Inferior parietal cortex (tissue), 1 donor: ENCODE measurements at regions not wholly inside any gene's neighbourhood (a gene's known extent, or its start where the extent isn't known, plus 50 kb on each side); places are given as distances from the start of the nearest gene placed in this dataset.
A peak's percentile ranks its signal among the peaks of the same experiment; 100 is the strongest.

Experiments
- DNase-seq: peaks from one replicate; pipeline ENCODE4 v3.0.0-alpha.2; 2016; ENCODE audit errors: extremely low spot score

DNA sequence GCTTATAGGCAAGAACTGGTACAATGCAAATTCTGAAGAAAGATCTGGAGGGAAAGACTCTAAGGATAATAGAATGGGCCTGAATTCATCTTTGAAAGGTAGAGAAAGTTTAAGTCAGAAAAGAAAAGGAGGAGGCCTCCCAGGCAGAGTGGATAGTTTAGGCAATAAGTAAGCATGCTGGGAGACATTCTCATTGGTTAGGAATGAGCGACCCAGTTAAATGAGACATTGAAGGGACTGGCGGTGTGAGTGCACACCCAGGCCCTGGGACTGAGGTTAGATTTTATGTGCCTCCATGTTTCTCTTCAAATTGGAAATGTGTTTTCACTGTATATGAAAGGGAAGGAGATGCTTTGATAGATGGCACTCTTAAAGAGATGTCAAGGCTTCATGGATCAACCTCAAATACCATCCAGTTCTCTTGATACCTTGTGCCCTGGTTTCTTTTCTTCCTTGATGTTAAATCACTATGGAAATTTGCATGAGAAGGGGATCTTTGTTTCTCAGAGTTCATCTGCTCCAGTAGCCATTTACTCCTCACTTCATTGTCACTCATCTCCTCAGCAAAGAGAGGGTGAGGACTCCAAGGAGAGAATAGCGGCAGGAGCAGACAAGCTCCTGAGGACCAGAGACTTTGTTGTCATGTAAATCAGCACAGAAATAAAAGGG, 584.2 kb upstream of the INTU start:
- no peak for DNase-seq

DNA sequence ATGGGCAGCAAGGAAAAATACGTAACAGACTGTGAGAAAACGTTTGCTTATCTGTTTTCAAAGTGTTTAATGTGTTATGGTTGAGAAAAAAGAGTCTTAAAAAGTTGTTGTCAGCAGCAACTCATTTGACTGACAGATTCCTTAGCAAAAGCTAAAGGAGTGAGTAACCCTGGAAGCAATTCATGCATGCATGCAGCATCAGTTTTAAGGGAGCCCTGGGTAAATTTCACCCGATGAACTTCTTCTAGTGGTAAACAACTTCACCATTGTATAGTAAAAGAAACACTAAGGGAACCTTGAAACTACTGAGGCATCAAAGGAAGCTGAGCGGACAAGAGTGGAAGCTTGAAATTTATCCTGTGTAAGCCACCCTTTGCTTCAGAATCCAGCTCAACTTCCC, 583.2 kb upstream of the INTU start:
- DNase-seq: no peak

DNA sequence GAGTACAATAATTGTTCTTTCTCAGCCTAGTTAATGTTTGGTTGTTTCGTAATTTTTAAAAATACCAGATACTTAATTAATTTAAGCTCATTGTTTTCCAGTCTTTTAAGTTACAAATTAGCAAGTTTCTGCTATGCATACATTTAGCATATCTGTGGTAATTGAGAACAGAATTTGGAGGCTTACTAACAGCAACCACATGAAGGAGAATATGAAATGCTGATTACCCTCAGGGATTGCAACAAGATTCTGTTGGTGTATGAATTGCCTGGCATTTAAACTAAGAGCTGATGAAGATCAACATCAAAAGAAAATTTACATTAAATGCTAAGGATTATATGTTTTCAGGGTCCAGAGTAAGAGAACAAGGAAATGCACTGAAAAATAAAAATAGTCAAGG, 580.0 kb upstream of the INTU start:
- DNase-seq: no peak

DNA sequence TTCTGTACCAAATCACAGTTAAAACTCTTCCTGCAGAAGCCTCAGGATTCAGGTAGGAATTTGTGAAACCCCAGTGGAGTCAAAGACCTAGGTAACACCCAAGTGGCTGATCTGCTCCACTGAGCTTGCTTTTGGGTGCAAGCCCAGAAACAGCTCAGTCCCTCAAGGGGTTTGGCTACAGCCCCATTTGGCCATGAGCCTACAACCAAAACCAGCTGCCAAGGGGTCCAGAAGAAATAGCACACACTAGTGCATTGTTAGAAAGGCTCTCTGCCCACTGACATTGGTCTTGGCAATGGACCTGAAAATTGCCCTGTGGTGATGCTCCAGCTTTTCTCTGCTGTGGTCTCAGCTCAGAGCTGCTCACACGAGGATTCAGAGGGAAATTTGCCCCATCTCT, 577.4 kb upstream of the INTU start:
- peak; percentile 9 for DNase-seq

DNA sequence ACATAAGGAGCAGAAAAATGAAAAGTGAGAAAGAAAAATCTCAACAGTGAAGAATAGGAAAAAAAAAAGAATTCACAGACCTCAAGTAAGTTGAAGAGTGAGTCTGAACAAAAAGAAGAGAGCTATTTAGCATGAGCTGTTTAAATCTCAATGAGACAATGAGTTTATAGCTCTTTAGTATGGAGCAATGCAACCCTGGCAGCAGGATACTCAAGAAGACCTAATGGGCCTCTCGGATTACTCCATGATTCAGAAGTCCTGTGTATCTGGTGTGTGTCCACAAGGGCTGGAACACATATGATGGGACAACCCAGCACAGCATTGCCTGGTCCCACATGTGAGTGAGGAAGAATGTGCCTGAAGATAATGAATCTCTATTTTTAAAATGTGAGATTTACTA, 563.1 kb upstream of the INTU start:
- DNase-seq: no peak

DNA sequence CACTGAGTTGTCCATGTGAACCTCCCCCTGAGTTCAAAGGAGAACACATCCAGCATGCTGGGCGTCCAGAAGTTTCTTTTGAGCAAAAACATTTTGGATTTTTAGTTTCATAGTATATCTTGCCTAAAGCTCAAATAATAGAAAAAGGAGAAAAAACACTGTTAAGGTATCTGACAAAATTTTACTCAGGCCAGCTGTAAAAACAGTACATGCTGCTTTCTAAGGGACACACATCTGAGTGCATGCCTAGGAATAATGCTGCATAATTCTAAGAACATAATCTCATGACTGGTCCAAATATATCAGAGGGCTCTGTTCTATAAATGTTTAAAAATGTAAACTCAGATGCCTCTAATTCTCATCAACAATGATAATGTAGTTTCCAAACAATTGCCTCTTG, 561.3 kb upstream of the INTU start:
- no peak for DNase-seq

DNA sequence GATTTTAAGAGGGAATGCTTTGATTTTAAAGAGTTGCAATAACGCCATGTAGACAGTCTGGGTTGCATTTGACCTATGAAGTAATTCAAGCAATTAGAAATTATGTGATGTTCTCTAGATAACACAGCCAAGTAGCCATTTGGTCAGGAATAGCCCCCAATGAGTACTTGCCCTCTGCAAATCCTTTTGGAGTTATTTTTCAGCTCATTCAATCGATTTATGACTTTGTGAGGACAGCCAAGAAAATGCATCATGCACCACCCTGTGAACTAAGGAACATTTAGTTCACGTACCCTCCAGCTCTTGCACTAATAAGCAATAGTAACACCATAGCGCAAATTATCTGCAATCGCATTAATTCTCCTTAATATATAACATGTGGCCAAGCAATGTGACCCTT, 552.6 kb upstream of the INTU start:
- DNase-seq: no peak

DNA sequence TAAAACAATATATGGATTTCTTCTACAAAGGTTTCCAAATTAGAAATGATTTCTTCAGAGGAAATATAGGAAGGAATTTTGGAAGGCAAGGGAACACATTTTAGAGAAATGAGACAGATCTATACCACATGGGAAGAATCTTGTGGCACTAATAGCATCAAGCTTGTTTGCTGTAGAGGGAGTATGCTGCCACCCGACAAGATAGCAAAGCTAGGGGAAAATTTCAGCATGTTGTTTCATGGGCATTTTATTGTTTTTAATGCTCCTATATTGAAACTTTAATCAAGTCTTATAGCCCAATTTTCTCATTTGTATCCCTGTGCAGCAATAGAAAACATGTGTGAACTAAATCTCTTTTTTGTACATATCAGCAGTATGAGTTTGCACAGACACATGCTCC, 551.7 kb upstream of the INTU start:
- no peak for DNase-seq

DNA sequence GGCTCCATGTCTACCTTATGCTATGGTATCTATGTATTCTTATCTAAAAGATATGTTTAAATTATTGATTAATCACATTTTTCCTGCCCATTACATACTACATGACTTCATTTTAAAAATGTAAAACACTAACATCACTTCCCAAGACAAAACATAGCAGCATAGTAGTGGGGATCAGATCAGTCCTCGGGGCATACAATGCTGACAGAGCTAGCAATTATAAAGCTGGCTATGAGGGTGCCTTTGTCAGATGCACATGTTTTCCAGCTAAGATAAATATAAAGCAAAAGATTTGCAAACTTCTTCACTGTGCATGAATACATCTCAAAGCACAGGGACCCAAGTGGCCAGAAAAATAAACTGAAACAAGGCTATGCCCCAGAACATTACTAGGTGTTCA, 549.8 kb upstream of the INTU start:
- no peak for DNase-seq

DNA sequence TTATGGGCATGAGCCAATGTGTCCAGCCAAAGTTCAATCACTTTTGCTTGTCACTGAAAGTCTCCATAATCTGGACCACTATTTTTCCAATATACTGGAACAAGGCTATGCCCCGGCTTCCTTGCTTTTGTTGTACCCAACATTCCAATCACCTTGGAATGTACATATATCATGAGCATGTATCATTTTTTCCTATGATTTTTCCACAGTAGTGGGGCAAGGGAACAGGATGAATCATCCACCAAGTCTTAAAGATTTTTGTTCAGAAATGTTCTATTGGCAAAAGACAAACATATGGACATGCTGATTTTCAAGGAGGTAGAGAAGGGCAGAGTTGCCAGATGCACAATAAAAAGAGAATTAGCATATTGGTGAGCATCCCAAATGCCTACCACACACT, 548.1 kb upstream of the INTU start:
- no peak for DNase-seq

DNA sequence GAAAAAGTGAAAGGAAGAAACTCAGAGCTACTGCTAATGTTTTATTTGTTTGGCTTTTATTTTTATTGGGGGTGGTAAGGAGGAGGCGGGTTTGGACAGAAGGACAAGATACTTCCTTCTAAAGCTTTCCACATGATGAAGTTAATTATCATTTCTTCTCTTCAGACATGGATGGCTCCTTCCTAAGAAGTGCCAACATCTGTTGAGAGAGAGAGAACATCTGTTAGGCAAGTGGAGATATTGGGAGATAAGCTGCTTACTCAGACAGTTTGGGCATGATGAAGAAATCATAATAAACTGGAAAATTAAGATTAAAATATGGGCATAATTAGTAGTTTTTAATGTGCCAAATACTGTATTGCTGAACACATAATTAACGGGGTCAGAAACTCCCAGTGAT, 535.7 kb upstream of the INTU start:
- no peak for DNase-seq

DNA sequence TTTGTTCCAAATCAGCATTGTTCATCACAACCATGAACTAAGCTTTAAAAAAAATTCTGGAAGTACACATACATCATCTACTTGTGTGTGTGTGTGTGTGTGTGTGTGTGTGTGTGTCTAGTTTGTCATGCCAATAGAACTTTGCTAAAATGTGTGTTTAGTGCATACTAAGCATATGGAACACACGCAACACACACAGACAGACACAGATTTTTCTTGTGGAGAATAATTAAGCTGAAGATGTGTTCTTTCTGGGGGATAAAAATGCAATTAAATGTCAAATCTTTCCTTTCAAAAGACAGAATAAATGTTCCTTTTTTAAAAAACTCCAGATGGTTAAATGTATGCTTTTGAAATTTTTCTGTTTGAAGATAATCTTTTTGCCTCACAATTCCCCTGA, 530.4 kb upstream of the INTU start:
- no peak for DNase-seq

DNA sequence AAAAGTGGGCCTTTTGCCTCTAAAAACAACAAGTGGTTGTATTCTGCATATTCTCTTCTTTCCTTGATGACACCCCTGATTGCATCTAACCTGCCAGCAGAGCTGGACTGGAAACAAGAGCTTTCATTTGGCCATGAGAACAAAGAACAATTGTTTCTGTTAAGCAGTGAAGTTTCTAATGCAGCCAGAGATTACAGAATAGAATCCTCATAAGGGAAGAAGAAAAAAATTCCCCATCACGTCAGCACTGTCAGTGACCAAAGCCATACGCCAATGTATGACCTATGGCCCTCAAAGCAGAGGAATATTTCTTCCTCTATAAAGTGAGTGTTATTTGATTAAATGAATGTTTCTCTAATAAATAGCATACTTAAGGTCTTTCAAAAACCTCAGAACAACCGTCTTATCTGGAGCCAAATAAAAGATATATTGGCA, 529.1 kb upstream of the INTU start:
- no peak for DNase-seq

DNA sequence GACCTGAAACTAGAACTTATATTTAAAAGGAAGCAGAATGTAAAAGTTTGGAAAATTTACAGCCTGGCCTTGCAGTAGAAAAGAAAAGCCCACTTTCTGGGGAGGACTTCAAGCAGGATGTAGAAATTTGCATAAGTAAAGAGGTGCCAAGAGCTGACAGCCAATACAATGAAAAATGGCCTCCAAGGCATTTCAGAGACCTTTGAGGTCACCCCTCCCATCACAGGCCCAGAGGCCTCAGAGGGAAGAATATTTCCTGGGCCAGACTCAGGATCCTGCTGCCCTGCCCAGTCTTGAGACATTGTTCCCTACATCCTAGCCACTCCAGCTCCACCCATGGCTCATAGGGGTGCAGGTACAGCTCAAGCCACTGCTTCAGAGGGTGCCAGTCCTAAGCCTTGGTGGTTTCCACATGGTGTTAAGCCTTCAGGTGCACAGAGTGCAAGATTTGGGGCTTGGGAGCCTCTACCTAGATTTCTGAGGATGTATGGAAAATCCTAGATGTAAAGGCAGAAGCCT, 518.9 kb upstream of the INTU start:
- no peak for DNase-seq

DNA sequence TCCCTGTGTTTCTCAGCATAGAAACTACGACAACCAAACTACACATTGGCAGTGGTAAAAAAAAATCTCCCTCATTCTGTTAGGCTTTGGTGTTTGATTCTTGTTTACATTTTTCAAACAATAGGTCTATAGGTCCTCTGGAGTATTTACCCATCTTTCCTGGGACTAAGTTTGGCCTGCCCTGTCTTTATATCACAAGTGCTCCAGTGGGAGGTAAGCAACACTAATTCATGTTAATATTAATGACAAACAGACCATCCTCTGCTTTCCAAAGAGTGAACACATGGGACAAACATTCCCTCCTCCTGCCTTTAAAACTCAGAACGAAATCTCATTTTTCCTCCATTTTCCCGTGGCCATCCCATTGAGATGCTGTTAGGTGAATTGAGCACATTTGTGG, 514.1 kb upstream of the INTU start:
- DNase-seq: no peak

DNA sequence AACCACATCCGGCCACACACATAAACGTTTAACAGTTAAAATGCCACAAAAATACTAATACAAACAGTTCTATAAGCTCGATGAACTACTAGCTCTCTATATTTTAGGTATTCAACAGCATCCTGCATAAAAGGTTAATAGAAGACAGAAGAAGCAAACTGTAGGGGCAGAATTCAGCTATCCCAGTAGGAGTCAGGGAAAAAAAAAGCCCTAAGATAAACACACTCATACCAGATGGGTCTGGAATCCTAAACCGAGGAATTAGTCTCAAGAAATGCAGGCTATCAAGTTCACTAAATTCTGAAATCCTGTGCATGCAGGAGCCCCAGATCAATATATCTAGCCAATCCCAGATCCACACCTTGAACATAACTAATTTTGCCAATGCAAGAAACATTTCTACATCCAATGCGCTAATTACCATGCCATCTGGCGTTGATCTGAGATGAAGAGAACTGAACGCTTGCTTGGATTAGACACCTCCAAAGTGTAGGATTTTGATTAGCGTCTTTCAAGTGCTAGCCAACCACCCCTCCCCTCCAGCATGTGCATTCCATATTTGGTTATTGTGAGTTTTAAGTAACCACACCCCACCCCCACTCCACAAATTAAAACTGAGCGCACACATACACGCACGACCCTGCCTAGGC, 512.2 kb upstream of the INTU start:
- no peak for DNase-seq

DNA sequence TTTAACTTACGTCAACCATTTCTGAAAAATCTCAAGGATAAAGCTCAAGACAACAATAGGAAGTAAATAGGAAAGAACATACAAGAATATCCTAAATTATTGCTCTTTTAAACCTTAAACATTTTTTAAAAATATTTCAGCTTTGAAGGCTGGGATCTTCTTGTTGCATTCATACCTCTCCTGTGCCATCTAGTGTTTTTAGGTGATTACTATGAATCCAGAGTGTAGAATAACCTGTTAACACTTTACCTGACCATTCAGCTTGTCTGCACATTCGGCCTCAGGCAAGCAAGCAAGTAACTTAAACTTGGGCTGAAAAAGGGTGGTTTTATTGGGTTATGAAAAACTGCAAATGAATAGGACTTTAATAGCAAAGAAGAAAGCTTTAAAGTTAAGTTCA, 507.8 kb upstream of the INTU start:
- no peak for DNase-seq

DNA sequence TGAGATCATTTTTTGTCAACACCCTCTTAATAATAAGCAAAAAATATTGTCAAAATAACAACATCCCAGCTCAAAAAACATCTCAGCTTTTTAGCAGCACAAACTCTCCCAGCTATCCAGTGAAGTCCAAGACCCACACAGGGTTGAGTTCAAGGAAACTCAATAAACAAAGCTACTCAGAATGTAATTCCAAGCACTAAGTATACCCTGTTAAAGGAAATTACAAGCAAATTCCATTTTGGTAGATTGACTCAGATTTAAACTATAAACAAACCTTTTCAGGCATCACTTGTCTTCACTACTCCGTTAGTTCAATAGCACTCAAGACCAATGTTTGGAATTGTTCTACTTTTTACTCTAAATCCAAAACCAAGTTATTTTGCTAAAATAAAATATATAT, 506.0 kb upstream of the INTU start:
- no peak for DNase-seq

DNA sequence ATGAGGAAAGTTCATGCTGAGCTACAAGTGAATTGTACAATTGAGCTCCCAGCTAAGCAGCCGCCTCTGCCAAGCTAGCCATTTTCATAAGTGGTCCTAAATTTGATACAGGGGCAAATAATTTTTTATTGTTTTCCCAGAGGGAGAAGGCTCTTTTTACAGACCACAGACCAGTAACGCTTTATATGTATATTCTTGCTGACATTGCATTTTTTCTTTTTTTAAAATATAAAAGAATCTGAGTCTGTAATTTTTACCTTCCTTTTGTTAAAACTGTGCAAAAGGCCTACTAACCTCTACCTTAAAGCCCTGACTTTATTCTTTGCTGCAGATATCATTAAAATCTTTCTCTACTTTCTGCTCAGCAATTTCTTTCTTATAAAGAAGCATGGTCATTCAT, 501.2 kb upstream of the INTU start:
- no peak for DNase-seq

DNA sequence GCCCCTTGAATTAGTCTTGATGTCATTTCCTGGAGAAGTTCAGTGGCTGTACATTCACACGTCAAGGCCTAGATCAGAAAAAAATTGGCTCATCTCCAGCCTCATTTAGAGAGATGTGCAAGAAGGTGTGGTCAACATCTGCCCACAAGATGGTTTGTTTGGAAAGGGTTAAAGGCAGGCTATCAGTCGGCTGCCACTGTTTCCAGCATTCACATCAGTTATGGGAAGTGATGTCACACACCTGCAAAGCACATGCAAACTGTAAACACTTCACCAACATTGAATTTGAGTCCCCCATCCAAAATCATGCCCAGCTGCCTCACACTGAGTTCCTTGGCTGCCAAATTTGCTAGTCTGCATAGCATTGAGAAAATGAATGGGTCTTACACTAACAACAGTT, 498.3 kb upstream of the INTU start:
- DNase-seq: no peak

DNA sequence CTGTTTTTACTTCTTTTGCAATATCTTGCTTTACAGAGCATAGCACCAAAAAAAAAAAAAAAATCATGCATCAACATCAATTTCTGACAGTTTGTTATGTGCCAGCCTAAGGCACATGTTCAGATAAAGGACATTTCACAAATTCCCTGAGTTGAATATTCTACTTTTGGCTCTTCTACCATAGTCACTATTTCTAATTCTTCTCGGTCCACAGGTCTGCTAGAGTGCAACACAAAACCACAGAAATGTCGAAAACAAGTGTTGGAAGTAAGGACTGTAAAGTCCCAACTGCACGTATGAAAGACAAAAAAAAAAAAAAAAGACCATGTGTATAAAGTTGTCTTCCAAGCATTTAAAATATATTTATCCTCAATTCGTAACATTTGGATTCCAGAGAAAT, 494.2 kb upstream of the INTU start:
- DNase-seq: no peak

DNA sequence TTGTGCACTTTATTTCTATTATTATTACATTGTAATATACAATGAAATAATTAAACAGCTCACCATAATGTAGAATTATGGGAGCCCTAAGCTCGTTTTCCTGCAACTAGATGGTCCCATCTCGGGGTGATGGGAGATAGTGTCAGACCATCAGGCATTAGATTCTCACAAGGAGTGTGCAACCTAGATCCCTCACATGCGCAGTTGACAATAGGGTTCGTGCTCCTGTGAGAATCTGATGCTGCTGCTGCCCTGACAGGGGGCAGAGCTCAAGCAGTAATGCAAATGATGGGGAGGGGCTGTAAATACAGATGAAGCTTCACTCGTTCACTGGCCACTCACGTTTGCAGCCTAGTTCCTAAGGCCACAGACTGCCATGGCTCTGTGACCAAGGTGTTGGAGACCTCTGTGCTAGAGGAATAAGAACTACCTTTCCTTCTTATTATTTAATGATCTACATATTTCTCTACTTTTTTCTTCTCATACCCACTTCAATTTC, 492.9 kb upstream of the INTU start:
- no peak for DNase-seq

DNA sequence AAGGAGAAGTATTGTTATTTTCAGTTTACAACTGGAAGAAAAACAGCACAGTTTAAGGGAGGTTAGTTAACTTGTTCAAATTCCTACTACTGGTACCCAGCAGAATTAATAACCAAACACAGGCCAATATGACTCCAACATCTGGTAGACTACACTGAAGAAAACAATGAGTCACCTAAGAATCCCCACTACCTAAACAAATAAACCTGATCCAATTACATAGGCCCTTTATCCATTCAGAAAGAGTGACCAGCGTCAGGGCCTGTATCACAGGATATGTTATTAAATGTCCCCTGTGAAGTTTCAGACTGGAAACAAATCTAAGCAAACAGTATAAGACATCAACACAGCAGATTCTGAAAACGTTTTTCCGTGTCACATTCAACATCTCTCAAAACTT, 492.5 kb upstream of the INTU start:
- no peak for DNase-seq

DNA sequence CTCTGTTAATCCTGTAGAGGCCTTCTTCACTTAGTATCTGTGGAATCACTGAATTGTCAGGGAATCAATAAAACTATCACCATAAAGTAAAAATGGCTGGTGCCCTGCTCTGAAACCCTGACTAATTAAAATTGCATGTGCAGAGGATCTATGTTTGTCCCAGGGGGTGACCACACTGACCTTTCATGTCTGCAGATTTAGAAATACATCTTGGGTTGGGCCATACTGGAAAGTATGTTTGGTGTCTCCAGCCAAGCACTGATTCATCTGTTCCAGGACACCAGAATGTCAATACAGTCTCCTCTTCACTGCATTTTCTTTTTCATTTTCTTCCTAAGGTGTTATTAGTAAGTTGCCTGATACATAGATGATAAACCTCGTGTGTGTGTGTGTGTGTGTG, 490.9 kb upstream of the INTU start:
- no peak for DNase-seq
